Right lobe of liver (tissue), 4 donors: ENCODE measurements at regions not wholly inside any gene's neighbourhood (a gene's known extent, or its start where the extent isn't known, plus 50 kb on each side); places are given as distances from the start of the nearest gene placed in this dataset.

Experiments used
- CTCF ChIP-seq, 4 donors: fragments of 200-600 bp in 3 of 4; fragments of 450-650 bp in 1 of 4; IDR thresholded peaks; one replicate each; pipeline versions ENCODE4 v1.5.1 to v1.8.0; 2016 to 2022; ENCODE audit warnings: antibody characterized with exemption in 4 of 4, mild to moderate bottlenecking in 2 of 4
- POLR2A ChIP-seq: fragments of 450-650 bp; IDR thresholded peaks from one replicate; pipeline ENCODE4 v1.6.1; 2017; ENCODE audit warnings: antibody characterized with exemption, mild to moderate bottlenecking
- donor health status: DM: no; HTN: no; CAD: no.
- donor health status: DM: no; HTN: no; CAD: no.
- donor health status: DM: no; HTN: yes; CAD: no.

- TF ChIP-seq CTCF (IDR thresholded peaks at IDR 0.05), result no peak
- no peak for TF ChIP-seq POLR2A
Observed at GRCh38 chrY:12292542-12292941, 408.5 kb upstream of the USP9Y start.
